Ramos (cell line): ENCODE measurements at regions not wholly inside any gene's neighbourhood (a gene's known extent, or its start where the extent isn't known, plus 50 kb on each side); places are given as distances from the start of the nearest gene placed in this dataset.

Source experiments
- in situ Hi-C: fragments of 300-500 bp; cut with MboI; formaldehyde crosslinking; loops from one replicate; pipeline ENCODE4 v1.14.3; 2022; ENCODE audit warnings: low sequenced_read_pairs; ENCODE audit not compliant: unreplicated experiment

DNA sequence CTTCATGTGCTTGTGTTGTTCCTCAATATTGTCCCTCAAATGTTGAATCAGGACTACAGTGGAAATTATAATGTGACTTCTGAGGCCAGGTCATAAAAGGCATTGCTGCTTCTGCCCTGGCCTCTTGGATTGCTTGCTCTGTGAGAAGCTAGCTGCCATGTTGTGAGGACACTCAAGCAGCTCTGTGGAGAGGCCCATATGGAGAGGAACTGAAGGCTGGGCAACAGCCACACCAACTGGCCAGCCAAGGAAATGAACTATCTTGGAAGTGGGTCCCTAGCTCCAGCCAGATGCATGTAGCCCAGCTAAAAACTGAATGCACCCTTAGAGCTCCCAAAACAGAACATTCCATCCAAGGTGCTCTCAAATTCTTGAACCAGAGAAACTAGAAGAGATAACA is 282.6 kb downstream of the BMP7 start:
- in situ Hi-C loops: no loop called here

DNA sequence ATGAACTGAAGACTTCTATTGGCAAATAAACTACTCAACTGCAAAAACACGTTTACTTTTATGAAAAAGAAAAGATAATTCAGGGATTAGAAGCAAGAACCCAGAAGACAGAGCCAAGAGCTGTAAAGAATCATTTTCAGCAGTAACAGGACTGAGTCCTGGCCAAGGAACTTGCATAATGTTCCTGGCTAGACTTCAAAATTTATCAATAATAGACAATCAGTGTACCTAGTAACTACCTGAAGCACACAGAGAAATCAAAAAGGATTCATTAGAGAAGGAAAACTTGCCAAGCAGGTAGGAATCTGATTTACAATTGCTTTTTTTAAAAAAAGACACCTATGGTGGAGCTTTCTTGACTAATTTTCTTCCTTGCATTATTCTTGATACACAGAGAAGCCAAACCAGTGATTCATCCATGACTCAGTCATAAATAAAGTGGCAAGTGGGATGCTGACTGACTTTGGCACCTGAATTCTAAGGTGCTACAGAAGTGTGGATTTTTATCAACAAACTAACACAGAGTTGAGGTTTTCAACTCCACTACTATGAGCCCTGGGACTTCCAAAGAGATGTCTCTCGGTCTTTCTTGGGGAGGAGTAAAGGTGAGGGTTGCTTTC is 281.3 kb downstream of the BMP7 start:
- in situ Hi-C loops: no loop called here

DNA sequence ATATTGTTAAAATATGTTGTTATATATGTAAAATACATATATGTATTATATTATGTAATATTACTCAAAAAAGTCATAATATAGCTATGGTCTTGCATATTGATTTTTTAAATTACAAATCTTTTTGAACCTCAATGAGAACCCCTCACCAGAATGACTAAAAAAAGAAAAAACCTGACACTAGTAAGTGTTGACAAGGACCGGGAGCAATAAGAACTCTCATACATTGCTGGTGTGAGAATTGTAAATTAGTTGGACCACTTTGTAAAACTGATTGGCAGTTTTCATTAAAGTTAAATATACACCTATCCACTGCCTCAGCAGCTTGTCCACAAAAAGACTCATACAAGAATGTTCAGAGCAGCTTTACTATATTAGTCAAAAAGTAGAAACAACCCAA is 280.0 kb downstream of the BMP7 start:
- in situ Hi-C loops: no loop called here

DNA sequence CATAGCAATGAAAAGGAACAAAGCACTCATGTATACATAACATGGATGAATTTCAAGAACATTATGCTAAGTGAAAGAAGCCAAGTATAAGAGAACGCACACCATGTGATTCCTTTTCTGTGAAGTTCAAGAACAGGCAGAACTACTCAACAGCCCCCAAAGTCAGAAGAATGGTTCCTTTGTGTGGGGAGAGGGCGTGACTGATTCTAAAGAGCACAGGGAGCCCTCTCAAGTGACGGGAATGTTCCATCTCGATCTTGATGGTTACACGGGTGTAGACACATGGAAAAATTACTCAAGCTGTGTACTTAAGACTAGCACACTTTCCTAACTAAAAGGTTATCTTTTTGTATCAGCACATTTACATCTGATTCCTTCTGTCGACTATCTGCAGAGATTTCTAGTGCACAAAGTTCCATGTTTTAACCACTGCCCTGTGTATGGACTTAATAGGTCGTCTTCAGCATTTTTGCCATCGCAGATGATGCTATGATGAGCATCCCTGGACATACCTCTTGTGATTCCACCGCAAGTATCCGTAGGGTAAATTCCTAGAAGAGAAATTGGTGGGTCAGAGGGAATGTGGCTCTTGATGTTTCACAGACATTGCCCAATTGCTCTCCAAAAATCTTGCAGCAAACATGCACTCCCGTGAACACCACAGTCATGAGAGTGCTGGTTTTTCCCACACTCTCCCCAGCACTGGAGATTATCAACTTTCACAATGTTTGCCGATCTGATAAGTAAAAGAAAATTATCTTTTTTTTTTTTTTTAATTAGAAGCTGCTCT is 279.3 kb downstream of the BMP7 start:
- in situ Hi-C loops: no loop called here

DNA sequence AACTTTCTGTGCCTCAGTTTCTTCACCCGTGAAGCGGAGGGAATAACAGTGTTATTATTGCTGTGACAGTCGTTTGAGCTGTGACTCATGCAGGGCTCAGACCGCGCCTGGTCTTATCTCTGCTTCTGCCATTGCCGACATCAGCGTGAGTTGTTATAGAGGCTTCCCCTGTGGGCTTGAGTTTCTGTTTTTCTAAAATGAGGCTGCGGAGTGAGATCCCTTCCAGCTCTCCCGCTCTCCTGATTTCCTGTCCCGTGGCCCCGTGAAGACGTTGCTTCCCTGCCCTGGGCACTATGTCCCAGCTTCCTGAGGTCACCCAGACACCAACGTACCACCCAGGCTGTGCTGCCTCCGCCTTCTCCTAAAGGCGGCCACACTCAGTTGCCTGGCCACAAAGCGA is 278.5 kb downstream of the BMP7 start:
- in situ Hi-C loops: no loop called here

DNA sequence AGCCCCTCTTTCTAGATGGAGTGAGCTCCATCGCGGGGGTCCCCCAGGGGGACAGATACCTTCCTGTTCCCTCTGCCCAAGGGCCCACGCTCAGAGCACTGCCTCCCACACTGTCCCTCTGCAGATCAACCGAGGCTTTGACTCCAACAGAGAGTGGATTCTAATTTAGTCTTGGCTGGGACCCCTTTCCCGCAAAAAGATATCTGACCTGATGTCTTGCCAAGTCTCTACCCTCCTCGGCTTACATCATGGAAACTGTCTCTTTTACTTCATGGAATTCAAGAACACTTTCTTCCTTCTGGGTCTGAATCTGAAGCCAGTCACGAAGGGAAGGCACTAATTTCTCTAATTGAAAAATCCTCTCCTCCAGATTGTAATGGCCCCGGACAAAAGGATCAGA is 278.0 kb downstream of the BMP7 start:
- in situ Hi-C loops: no loop called here

DNA sequence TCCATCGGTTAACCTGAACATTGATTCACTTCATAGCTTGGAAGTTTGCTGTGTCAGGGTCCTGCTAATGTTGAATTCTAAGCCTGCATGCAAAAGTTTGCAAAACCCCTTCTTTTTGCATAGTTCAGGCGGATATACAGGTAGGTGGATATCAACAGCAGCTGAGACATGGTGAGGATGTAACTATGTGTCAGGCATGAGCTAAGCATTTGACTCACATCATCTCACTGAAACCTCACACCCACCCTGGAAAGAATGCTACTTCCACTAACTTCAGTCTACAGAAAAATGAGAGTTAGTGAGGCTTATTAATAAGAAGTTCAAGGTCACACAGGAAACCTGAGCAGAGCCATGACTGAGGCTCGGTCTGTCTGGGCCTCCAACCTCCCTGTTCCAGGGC is 276.9 kb downstream of the BMP7 start:
- in situ Hi-C loops: no loop called here

DNA sequence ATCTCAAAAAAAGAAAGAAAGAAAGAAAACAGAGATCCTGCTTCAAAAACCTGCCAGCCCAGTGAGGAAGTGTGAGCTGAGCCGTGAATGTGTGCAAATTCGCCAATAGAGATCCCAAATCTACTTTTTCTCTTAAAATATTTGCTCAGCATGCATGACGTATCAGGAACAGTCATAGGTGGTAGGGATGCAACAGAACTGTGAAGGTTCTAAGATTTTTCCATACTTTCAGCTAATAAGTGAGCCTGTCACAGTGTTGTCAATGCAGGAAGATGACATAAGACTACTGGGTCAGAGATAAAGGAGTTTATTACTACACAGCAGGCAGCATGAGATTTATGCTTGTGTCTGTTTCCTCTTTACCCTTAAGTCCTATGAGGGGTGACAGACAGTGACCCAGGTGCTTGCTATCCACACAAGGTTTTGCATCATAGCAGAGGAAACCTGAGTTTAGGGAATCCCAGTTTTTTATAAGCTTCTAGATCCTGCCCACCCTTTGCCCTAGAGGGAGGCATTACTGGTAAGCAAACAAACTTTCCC is 273.4 kb downstream of the BMP7 start:
- in situ Hi-C loops: no loop called here

DNA sequence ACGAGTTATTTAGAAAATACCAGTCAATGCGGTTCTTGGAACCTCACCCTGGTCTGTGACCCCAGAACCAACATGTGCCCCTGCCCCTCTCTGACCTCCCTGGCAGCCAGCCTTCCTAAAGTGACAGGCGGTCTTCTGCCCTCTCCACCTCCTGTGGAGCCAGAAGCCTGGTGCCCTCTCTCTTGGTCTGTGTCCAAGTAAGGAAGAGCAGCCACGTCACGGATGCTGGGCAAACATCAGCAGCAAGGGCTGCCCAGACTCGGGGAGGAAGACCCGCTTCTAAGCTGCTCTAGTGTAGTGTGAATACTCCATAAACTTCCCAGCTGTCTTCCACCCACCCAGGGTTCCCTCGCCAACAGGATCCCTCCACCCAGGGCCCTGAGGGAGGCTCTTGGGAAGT is 272.4 kb downstream of the BMP7 start:
- in situ Hi-C loops: no loop called here

DNA sequence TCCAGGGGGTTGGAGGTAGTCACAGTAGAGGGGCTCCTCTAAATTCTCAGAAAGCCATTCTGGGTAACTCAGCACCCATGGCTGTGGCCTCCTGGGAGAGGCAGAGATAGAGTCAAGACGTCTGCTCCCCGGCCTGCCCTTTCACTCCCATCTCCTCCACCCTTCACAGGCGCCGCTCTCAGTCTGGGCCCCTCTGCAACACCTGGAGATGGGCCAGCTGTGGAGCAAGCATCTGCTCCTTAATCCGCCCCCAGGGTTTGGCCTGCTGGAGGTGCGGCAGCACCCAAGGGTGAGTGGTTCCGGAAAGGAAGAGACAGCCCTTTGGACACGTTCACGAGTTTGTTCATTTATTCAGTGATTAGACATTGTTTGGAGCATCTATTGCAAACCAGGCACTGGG is 271.3 kb downstream of the BMP7 start:
- in situ Hi-C loops: loop anchor here (5.0 kb wide), 1 partner anchor 443 kb away; no protein-coding TSS in a partner anchor

DNA sequence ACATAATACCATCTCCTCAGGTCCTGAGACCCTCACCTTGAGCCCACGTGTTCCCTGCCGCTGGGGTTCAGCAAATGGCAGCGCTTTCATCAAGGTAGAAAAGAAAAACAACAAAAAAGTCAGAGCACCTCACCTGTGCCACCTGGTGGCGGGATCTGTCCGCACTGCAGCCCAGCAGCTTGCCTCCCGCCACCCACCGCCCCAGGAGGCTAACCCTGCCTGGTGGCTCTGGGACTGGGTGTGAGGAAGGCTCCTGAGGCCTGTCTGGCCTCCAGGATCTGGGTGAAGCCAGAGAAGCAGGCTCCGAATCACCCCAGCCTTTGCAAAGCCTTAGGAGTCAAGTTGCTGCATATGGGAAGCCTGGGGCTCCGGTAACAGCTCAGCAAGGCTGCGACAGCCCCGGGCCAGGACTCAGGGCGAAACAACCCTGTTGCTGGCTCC is 270.8 kb downstream of the BMP7 start:
- in situ Hi-C loops: loop anchor here (5.0 kb wide), 1 partner anchor 443 kb away; no protein-coding TSS in a partner anchor

DNA sequence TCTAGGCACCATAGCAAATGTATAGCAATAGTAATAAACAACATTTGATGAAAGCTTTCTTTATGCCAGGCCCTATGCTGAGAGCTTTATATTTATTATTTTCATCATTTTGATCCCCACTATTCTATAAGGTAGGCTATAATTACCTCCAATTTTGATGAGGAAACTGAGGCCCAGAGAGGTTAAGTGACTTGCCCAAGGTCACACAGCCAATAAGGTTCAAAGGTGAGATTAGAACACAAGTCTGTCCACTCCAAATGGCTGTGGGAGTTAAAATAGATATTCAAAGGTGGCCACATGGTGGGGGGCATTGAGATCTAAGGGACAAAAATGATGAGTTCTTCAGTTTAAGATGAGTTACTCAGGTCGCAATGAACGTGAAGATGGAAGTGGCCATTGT is 269.9 kb downstream of the BMP7 start:
- in situ Hi-C loops: loop anchor here (5.0 kb wide), 1 partner anchor 444 kb away; no protein-coding TSS in a partner anchor

DNA sequence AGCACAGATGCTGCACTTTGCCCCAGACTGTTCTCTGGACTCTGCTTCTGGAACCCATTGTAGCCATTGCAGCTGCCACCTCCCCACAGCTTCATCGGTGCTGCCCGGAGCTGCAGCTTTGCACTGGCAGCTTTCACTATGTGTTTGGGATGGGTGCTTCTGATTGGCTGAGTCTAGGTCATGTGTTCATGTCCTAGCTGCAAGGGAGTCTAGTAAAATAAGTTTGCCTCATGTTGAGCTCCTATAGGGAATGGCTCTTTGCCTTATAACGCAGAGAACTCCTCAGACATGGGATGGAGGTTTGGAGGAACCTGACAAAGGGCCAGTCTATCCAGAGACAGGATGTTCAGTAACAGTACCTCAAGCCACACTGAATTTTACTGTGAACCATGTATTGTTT is 268.0 kb downstream of the BMP7 start:
- in situ Hi-C loops: loop anchor here (5.0 kb wide), 1 partner anchor 446 kb away; no protein-coding TSS in a partner anchor

DNA sequence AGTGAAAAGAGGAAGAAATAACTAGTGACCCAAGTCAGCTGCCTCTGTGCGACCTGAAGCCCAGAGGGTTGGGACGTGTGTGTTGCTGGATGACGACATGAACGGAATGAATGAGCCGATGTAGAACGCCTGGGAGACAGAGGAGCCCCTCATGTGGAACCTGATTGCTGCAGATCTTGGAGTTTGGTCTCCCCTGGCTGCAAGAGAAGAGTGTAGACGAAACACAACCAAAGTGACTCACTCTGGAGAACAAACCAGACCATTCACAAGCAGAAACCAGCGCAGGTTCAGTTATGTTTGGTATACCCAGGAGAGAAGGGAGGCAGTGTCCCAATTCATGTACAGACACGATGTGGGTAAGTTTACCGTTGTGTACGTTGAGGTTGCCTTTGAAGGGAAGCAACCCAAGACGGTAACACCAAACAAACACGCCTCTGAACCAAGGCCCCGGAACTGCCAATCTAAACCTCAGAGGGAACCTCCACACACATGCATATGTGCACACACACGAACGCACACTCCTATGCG is 265.9 kb downstream of the BMP7 start:
- in situ Hi-C loops: no loop called here

DNA sequence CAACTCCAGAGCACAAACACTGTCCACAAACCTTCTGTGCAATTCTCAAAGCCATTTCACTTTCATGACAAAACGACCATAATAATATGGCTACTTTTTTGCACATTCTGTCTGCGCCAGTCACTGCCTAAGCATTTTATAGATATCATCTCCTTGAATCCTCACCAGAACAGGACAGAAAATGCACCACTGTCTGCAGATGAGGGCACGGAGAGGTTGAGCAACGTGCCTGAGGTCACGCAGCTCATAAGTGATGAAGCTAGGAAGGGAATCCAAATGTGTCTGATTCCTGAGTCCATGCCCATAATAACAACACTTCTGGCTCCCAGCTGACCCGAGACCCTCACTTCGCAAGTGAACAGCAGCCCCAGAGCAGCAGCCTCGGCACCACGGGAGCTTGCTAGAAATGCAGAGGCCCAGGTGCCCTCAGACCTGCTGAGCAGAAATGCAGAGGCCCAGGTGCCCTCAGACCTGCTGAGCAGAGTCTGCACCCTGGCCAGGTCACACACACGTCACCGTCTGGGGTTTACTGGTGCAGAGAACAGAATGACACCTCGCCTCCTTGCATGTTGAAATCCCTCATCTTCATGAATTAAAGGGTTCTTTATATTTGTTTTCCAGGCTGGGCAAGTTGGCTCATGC is 265.2 kb downstream of the BMP7 start:
- in situ Hi-C loops: no loop called here

DNA sequence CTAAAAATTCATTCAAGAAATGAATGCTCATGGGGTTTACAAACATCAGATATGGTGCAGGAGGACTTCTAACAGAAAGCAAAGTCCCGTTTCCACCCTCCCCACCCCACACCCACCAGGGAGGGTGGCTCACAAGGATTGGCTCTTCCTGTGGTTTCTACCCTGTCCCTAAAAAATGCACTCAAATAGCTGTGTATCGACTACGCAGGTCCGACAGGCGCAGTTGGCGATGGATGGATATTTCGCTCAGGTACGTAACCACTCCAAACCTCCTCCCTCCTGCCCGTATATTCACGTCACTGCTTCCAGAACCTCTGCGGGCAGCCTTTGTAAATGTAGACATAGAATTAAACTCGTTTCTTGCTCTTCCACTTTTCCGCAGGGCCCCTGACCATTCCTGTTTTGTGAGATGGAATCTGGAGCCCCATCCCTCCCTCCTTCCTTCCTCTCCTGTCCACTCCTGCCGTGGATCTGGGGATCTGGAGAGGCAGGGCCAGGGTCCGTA is 264.3 kb downstream of the BMP7 start:
- in situ Hi-C loops: no loop called here

DNA sequence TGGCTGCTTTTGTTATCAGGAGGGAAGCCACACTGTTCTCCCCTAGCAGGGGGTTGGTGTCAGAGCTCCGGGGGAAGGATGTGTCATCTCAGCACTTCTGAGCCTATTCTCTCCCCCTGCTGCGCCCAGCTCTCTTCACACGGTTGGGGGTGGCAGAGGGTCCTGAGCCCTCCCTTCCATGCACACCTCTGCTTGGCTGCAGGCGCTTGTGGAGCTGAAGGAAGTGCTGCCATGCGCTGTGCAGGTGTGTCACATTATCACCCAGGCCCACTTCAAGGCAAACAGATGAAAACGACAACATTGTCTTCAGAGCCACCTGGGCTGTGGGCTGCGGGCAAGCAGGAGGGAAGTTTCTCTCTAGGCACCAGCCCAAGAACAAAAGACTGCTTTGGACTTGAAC is 263.4 kb downstream of the BMP7 start:
- in situ Hi-C loops: no loop called here

DNA sequence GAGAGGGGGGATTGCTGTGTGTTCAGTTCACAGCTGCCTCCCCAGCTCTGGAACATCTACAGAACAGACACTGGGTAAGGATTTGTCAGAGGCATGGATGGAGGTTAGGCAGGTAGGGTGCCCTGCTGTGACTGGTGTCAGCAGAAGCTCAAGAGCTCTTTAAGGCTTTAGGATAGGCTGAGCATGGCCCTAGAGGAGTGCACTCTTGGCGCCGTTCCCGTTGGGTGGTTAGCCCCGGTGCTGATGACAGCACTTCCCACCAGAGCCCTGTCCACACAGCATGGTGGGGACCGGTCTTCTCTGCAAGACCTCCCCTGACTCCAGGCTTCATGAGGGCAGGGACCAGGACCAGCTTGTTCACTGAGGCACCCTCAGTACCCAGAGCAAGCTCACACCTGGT is 262.0 kb downstream of the BMP7 start:
- in situ Hi-C loops: no loop called here

DNA sequence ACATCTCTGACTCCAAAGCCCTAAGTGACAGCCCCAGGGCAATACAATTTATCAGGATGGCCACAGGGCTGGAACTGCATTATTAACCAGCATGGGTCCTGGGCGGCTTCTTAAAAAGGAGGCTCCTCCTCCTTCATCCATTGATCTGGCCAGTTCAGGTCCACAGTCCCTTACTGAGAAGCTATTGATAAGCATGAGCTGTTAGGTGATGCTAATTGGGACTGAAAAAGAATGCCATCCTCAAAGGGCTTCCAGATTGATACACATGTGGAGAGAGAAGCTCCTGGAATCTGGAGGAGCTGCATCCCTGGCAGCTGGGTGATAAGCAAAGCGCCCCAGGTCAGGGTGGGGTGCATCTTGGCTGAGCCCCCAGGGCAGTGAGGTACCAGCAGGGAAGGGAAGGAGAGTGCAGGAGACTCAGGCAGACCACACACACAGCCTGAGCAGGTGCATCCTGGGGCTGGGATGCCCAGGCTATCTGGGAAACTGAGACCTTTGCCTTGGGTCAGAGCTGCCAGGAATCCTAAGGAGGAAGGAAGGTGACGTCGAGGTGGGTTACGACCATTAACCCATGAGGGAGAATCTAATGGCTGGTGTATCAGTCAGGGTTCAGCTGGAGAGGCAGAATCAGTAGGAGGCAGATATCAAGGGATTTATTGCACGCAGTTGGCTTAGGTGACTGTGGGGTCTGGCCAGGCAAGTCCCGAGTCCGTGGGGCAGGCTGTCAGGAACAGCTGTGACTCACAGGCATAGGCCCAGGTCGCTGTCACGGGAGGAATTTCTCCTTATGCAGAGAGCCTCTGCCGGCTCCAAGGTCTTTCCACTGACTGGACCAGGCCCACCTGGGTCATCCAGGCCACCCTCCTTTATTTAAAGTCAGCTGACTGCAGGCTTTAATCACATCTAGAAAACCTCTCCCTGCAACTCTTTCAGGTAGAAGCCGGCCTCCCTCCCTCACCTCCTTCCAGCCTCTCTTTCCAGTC is 261.2 kb downstream of the BMP7 start:
- in situ Hi-C loops: no loop called here
